Caki2 (cell line): ENCODE measurements at regions not wholly inside any gene's neighbourhood (a gene's known extent, or its start where the extent isn't known, plus 50 kb on each side); places are given as distances from the start of the nearest gene placed in this dataset.

Source experiments
- DNase-seq: peaks from one replicate; pipeline ENCODE4 v3.0.0-alpha.2; 2015; ENCODE audit warnings: low read depth
- in situ Hi-C: cut with HindIII; loops from 2 replicates; pipeline ENCODE4 v1.10.0; 2016; ENCODE audit warnings: low sequenced_read_pairs, low pct_unique_long_range_greater_than_20kb, mixed read lengths

GRCh38 chr21:35651196-35651595 is 409.1 kb downstream of the SETD4 start:
- no peak for DNase-seq
- in situ Hi-C loops: no loop called here

DNA sequence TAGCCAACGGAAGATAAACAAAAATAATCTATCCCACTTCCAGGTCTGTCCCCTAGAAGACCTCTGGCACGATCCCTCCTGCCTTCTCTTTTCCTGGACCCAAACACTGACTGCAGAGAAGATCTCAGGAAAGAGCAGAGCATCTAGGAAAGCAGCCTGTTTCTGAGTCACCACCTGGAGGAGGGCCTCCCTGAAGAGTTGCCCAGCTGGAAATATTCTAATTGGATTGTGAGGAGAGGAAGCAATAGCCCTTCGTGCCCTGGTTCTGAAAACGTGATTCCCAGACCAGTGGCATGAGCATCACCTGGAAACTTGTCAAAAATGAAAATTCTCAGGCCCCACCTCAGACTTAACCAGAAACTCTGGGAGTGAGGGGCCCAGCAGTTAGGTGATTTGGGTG is 411.1 kb downstream of the SETD4 start:
- in situ Hi-C loops: no loop called here
- DNase-seq: no peak

- DNase-seq: no peak
- in situ Hi-C loops: no loop called here
Observed at GRCh38 chr21:35648512-35648911, 411.8 kb downstream of the SETD4 start.

DNA sequence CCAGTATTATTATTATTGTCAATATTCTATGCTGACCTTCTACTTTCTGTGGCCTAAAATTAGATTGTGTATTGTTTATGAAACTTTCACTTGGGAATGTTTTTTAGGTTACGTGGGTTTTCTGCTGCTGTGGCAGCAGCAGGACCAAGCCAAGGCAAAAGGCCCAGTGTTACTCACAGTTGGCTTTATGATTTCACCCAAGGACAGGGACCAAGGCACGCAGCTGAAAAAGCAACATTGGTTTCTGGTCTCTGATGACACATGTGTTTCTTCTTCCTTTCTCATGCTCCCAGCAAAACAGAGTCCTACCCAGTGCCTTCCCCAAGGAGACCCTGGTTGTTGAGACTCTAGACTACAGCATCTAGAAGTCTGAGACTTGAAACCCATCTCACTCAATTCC is 413.7 kb downstream of the SETD4 start:
- DNase-seq: no peak
- in situ Hi-C loops: no loop called here

- in situ Hi-C loops: no loop called here
- no peak for DNase-seq
Observed at GRCh38 chr21:35645991-35646390, 414.3 kb downstream of the SETD4 start.

DNA sequence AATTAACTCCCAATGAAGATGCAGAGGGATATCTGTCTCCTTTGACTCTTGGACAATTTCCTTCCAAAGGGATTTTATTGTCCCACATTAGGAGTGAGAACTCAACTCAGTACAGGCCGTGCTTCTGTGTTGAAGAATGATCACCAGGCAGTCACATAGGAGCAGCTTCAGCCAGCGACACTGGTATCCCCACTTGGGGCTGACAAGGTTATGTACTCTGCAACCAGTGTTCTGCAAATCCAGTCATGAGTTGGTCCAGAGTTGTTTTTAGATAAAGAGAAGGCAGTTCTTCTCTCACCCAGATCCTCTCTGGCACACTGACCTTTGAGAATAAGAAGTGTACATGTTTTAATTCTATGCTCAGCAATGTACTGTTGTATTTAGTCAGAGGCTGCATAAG is 415.8 kb downstream of the SETD4 start:
- DNase-seq: no peak
- in situ Hi-C loops: no loop called here

DNA sequence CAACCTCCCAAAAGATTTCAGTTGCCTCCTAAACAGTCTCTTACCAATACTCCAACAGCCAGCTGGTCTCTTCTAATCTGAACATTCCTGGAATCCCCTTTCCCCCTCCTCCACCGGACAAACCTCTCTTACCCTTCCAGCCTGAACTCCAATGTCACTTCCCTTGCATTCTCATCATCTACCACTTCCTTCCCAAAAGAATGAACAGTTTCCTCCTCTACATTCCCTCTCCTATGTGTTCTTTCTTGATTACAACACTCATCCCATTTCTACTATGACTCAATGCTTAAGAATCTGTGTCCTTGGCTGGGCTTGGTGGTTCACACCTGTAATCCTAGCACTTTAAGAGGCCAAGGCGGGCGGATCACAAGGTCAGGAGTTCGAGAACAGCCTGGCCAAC is 417.1 kb downstream of the SETD4 start:
- DNase-seq: no peak
- in situ Hi-C loops: no loop called here

- no peak for DNase-seq
- in situ Hi-C loops: no loop called here
Observed at GRCh38 chr21:35641271-35642016, 418.9 kb downstream of the SETD4 start.

- in situ Hi-C loops: no loop called here
- DNase-seq: peak; percentile 37
Observed at GRCh38 chr21:35637431-35637830, 422.9 kb downstream of the SETD4 start.

DNA sequence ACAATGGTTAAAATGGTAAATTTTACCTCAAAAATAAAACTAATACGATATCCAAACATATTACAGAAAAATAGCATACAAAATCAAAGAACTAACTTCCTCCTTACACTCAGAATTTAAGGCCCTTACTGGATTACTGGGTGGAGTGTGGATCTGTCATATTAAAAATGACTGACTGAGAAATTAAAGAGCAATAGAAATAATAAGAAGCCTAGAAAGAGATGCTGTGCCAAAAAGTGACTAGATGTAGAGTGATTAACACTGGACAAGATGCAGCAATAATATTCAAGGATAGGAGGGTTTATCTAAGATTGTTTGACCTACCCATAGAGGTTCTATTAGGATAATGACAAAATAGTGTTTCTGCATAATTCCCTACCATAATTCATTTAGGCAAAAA is 424.3 kb downstream of the SETD4 start:
- in situ Hi-C loops: no loop called here
- DNase-seq: no peak

DNA sequence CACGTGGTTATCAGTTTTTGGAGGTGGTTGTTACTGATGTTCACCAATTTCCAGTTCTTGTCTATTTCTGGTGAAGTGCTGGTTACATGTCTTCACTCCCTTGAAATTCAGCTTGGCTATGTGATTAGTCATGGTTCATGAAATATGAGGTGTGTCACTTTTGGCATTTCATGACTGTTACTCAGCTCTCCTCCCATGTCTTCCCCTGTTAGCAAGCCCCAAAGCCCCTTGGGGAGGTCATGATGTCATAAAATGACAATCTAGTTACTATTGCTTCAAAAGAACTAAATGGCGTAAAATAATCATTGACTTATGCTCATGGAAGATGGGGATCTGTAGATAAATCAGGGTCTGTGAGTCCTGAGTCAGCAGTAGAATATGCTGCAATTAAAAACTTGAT is 425.1 kb downstream of the SETD4 start:
- in situ Hi-C loops: no loop called here

GRCh38 chr21:35633501-35633900 is 426.8 kb downstream of the SETD4 start:
- DNase-seq: no peak
- in situ Hi-C loops: no loop called here

More for the DNA sequence above, 425.1 kb downstream of the SETD4 start:
- DNase-seq: peak; percentile 37

GRCh38 chr21:35632711-35633110 is 427.6 kb downstream of the SETD4 start:
- in situ Hi-C loops: no loop called here
- DNase-seq: no peak

- in situ Hi-C loops: no loop called here
- no peak for DNase-seq
Observed at GRCh38 chr21:35628316-35628715, 432.0 kb downstream of the SETD4 start.

DNA sequence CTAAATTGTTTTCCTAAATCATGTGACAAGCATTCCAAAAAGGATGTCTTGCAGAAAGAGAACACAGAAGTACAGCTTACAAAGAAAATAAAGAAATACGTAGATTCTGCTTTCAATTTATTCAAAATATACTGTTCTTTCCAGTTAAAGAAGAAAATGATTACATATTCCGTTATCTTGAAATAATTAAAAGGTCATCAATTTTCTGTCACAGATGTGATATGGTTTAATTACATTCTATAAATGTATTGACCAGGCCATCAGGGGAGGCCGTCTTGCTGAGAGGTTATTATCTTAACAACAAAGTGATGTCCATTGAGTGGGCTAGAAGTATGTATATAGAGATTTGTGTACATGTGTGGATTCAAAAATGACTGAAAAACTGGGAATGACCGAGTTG is 432.9 kb downstream of the SETD4 start:
- in situ Hi-C loops: no loop called here
- DNase-seq: no peak

DNA sequence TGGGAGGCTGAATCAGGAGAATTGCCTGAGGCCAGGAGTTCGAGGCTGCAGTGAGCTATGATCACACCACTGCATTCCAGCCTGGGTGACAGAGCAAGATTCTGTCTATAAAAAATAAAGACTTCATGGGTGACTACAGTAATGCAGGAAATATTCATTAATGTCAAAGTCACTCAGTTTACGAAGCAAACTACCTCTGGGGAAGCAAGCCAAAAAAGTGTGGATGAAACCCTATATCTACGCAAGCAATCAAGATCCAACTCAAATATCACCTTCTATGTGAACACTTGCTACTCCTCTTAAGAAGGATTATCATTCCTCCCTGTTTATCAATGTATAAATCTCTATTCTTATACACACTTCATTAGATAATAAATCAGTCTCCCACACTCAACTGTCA is 434.8 kb downstream of the SETD4 start:
- no peak for DNase-seq
- in situ Hi-C loops: no loop called here

- no peak for DNase-seq
- in situ Hi-C loops: no loop called here
Observed at GRCh38 chr21:35624901-35625300, 435.4 kb downstream of the SETD4 start.

- in situ Hi-C loops: no loop called here
Observed at GRCh38 chr21:35622612-35623011, 437.7 kb downstream of the SETD4 start.

GRCh38 chr21:35619184-35619583 is 441.1 kb downstream of the SETD4 start:
- DNase-seq: peak; percentile 64
- in situ Hi-C loops: no loop called here

More at GRCh38 chr21:35622612-35623011, 437.7 kb downstream of the SETD4 start:
- DNase-seq: no peak

DNA sequence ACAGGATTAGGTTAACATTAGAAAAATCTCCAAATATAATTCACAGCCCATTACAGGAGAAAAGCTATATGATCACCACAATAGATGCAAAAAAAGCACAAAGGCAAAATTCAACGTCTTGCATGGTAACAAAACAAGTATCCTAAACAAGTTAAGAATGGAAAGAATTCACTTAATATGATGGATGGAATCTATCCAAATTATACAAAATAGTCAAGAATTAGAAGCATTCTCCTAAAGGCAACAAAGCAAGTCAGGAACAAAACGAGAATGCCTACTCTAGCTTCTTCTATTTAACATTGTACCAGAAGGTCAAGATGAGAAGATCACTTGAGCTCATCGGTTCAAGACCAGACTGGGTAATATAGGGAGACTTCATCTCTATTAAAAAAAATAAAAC is 442.8 kb downstream of the SETD4 start:
- in situ Hi-C loops: no loop called here
- DNase-seq: no peak
